HG03135 (cell line): ENCODE measurements at regions not wholly inside any gene's neighbourhood (a gene's known extent, or its start where the extent isn't known, plus 50 kb on each side); places are given as distances from the start of the nearest gene placed in this dataset.

ENCODE experiments used
- ATAC-seq: cut with Tn5 transposase; IDR thresholded peaks from one replicate; pipeline ENCODE4 v1.9.1; 2021; ENCODE audit warnings: mild to moderate bottlenecking, moderate library complexity; ENCODE audit not compliant: unreplicated experiment

DNA sequence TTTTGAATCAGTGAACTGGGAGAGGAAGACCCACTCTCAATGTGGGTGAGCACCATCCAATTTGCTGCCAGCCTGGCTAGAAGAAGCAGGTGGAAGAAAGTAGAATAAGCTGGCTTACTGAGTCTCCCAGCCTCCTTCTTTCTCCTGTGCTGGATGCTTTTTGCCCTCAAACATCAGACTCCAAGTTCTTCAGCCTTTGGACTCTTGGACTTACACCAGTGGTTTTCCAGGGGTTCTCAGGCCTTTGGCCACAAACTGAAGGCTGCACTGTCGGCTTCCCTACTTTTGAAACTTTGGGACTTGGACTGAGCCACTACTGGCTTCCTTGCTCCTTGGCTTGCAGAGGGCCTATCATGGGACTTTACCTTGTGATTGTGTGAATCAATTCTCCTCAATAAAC lies 804.2 kb upstream of the SLITRK1 start:
- ATAC-seq, result no peak

DNA sequence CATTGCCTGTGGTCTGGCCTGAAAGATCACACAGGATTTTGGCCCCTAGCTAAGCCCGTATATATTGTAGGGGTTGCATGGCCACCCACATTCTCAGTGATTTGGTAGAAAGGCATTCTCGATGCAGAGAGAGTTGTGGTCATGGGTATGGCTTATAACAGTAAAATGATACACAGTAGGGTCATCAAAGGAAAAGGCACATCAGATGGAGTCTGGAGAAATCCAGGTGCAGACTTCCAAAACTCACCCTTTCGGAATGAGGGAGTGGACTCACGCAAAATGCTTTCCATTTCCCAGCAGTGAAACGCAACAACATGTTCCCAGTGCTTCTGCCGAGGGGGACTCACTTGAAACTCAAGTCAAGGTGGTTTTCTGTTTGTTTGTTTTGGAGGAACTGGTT lies 802.5 kb upstream of the SLITRK1 start:
- no peak for ATAC-seq

DNA sequence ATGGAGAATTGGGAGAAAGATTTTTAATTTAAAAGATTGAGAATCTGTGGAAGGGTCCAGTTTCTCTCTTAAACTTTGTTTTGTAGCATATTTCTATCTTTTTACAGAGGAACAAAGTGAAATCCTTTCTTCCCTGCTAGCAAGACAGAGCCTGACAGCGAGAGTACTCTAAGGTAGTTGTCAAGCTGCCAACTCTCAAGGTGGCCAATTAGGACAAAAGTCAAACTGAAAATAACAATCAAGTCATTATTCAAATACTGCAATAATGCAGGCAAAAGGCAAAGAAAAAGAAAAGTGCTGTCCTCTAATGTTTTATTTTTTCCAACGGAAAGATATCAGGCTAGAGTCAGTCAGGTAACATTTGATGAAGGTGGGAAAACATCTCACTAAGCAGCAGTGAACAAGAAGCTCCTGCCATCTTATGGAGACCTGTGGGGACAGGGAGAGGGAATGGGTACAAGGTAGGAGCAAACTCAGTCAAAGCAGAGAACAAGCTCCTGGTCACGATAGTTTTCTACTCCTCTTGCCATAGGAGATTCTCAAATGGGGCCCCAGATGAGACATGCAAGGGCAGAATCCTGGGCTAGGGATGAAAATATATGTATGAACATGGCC lies 801.9 kb upstream of the SLITRK1 start:
- no peak for ATAC-seq

DNA sequence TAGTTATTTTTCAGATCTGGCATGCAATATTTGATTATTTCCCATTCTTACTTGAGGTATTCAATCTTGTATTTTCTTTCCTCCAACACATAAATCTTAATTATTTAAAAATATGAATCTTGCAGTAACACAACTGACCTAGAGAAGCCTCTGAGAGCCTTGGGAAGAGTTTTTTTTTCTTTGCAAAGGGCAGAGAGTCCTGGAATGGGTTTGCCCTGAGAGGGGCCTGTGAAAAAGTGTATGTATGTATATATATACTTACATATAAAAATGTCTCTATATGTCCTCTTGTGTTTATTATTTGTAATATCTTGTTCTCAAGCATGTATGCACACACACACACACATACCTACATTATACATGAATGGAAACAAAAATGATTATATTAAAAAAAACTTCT lies 801.2 kb upstream of the SLITRK1 start:
- no peak for ATAC-seq

DNA sequence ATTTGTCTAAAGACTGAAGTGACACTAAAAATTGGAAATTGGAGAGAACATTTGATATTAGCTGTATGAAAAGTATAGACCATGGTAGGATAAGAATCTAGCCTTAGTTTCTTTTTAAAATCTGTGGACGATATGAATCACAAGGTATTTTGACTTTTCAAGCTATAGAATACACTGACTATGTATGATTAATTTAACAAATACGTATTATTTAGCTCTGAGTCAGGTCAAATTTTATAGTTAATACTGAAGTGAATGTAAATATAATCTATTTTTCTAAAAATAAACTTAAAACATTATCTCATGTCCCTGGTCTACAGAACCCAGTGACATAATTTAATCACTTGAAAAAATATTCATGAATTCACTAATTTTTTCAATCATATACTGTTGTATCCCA lies 795.6 kb upstream of the SLITRK1 start:
- ATAC-seq, result no peak

DNA sequence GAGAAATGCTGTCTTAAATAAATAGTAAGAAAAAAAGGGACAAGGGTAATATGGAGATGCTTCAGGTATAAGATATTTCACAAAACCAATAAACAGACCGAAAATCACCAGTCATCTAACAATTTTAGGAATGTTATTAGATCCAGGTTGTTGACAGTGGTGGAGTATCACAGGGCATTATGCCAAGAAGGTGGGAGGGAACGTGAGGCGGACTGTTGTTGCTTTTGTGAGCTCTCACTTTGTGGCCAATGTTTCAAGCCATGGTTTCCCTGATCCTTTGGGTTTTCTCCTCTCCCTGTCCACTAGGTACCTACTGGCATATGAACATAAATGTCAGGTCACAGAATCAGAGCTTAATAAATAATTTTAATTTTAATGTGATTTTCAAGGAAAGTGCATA lies 790.3 kb upstream of the SLITRK1 start:
- no peak for ATAC-seq

DNA sequence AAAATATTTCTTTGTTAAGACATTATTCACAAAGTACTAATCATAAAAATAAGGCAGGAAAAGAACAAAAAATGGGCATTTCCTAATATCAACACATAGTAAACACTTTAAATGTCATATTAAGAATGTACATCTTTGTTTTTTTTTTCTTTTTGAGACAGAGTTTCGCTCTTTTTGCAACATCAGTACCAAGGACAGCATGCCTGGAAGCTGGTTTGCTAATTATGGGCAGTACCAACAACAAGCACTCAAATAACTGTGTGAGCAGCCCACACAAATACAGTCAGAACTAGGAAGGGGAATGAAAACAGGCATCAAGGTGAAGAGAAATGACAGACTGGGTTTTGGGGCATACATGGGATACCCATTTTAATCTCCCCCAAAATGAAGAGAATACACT lies 788.0 kb upstream of the SLITRK1 start:
- no peak for ATAC-seq

DNA sequence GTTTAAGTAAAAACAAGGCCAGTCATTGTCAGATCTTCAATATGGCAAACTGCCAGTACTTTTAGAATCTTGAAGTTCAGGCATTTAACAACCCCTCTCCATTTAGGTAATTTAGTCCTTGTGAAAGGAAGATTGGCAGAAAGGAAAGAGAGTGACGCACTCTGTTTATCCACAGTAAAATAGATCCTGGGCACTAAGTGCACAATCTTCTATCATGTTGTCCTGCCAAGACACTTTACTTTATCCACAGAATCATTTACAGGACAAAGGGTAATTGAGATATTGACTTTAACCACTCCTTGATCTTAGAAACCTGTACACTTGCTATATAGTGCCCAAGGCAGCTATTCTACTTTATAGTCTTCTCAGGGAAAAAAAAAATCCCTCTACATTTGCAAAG lies 786.4 kb upstream of the SLITRK1 start:
- no peak for ATAC-seq

DNA sequence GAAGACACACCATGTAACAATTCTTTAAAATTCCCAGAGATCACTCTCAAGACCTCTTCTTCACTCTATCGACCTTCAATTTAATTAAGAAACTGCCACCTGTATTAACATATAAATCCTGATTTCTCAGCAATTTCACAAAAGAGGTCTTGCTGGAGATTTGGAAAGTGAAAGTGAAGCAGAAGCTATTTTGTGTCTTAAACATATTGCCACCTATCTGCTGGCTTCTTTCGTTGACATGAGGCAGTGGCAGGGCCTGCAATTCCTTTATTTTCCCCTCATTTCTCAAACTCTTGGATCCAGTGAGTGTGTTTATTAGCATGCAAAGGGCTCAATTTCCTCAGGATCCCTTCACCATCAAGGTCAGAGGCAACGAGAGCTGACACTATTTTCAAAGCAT lies 780.2 kb upstream of the SLITRK1 start:
- ATAC-seq, result no peak

DNA sequence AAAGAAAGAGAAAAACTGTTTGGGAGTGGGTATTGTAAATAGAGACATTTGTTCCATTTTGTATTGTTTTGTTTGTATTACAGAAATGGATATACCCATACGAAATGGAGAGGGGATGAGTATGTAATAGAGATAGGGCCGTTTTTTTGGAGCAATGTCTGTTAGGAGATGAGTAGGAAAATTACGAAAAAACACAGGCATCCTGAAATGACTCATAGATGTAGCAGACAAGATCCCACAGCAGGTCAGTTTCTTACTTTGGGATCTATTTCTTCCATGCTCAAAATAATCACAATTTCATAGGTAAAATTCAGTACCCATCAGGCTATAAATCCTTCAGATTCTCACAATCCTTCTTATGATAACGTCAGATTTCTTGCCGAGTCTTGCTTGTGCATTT lies 779.4 kb upstream of the SLITRK1 start:
- no peak for ATAC-seq

DNA sequence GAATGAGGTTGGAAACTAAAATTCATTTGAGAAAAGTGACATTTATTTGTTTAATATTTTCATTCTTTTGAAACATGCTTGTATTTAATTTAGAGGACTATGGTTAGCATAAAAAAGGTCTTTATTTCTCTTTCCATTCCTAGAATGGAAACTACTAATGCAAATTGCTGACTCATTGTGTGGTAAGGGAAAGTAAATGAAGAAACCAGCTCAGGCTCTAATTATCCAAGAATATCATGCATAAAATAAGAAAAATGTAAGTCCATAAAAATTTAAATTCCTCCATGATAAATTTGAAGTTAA lies 777.0 kb upstream of the SLITRK1 start:
- ATAC-seq, result no peak

DNA sequence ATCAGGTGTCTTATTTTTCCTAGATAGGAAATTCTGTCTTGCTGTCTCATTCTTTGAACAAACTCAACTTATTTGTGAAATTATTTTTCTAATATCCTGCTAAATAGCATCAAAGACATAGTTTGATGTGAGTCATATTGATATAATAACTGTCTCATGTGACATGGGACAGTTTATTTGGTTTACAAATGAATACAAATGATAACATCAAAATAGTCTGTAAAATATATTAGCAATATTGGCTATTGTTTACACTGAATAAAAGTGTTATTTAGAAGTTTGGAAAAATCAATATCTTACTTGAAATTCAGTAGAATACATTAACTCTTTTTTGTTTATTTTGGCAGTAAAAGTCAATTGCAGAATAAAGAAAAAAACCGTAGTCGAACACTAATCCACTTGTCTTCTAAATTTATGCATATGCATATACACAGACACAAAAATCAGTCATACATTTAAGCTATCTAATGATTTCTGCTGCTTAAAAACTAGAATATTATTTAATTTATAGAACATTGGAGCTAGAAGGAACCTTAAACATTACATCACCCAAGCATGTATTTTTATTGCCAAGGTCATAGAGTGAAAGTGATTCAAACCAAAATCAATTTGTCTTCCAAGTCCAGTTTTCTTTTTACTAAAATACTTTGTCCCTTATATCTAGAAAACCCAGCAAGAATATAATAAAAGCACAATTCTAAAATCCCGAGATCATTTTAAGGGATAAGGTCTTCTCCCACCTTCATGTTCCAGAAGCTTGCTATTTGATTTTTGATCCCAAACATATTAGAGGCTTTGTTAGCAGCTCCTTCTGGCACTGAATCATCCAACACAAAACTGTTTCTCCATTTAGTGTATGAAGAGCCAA lies 776.5 kb upstream of the SLITRK1 start:
- no peak for ATAC-seq

DNA sequence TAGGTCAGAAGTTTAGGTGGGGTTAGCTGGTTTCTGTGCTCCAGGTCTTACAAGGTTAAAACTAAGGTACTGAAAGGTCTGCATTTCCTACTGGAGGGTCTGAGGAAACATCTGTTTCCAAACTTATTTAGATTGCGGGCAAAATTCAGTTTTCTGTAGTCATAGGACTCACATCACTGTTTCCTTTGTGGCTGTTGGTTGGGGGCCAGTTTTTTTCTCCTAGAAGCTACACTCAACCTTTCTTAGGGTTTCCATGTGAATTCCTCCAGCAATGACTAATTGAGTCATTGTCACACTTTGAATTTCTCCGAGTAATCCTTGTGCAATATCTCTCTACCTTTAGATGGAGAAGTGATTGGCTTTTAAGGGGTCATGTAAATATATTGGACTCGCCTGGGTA lies 773.4 kb upstream of the SLITRK1 start:
- no peak for ATAC-seq

DNA sequence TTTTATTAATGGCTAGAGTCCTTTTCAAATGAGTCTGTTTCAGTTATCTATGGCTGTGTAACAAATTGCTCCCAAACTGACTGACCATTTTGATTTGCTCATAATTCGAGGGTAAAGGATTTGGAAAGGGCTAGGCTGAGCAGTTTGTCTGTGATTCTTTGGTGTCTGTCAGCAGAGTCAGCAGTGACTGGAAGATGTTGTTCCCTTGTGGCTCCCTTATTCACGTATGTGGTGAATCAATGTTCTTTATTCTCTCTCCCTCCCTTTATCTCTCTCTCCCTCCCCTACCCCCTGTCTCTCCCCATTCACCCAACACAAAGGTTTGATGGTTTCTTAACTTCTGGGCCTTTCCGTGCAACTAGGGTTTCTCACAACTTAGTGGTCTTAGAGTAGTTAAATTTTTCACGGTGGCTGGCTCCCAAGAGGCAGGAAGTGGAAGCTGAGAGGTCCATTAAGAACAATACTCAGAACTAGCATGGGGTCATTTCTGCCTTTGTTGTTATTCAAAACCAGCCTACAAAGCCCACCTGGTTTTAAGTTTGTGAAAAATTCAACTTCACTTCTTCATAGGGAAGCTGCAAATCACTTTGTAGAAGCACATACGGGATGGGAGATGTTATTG lies 772.5 kb upstream of the SLITRK1 start:
- ATAC-seq, result no peak

DNA sequence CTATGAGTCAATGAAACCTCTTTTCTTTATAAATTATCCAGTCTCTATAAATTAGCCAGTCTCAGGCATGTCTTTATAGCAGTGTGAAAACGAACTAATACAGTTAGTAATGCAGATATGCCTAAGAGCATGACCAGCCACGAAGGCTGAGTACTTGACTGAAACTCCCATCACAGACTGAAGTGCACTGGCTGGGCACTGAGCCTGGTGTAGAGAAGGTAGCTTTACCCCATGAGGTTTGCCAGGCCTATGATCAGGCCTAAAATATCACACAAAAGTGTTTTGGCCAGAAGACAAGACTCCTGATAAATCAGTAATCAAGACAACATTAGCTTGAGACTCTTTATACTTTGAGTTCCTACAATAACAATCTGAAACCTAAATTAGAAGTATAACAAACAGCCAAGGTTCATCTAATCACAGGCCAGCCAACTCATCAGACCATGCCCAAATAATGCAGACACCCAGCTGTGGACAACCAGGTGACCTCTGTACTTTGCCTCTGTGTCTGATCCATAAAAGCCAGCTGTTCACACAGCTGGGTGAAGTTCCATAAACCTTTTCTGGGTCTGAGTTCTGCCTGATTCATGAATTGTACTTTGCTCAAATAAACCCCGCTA lies 771.8 kb upstream of the SLITRK1 start:
- no peak for ATAC-seq

DNA sequence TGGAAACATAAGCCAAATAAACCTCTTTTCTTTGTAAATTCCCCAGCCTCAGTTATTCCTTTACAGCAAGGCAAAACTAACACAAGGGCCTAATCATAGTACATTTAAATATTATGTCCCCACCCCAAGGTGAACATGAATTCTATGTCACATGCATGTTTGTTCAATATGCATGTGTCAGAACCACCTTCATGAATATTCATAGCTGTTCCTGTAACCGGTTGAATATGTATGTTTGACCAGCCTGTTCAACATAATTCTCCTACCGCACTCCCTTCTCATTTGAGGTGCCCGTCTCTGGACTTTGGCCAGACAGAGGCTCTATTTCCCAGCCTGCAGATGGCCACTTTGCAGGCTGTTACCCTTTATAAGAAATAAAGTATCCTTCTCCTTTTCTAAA lies 769.4 kb upstream of the SLITRK1 start:
- no peak for ATAC-seq

DNA sequence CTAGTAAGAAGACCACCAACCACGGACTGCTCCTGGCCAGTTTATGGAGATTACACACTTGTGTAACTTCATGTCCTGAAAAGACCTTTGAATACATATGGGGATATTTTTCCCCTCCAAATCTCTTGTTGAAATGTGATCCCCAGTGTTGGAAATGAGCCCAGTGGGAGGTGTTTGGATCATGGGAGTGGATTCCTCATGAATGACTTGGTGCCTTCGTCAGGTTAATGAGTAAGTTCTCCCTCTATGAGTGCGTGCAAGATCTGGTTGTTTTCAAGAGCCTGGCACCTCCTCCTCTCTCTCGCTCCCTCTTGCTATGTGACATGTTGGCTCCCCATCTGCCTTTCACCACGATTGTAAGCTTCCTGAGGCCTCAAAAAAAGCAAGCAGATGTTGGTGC lies 769.0 kb upstream of the SLITRK1 start:
- ATAC-seq, result no peak

DNA sequence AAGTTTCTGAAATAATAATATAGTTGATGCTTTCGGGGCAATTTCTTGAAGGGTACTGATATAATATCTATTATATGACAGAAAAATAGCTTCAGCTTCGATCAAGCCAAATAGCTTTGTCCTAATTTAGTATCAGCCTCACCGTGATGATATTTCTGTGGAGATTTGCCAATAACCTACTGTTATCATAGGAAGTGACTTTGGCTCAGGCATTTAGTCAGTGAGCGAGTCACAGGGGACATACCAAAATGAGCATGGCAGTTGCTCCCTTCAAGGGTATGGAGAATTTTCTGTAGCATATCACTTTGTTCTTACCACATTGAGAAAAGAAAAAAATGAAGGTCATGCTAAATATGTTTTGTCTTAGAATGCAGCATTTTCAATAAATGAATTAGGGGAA lies 767.6 kb upstream of the SLITRK1 start:
- ATAC-seq, result no peak

DNA sequence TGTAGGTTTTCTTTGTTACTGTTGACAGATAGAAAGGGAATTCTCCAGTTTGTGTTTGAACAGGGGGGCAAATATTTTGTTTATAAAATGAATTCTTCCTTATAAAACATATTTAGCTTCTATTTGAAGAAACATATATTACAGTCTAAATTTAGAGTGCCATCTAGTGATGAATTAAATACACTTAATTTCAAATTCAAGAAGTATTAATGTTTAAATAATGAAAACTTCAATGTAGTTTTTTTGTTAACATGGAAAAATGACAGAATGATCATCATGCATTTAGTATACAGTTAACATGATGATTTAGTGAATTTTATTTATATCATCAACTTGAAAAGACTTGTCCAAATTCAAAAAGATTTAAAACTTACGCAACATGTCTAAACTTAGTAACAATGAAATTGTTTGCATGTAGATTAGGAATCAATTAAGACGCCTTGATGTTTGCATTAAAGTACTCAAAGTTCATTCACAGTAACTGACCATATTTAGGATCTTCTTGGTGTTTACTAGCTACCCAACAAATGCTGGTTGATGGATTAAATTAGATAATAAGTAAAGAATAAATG lies 765.9 kb upstream of the SLITRK1 start:
- ATAC-seq, result no peak

DNA sequence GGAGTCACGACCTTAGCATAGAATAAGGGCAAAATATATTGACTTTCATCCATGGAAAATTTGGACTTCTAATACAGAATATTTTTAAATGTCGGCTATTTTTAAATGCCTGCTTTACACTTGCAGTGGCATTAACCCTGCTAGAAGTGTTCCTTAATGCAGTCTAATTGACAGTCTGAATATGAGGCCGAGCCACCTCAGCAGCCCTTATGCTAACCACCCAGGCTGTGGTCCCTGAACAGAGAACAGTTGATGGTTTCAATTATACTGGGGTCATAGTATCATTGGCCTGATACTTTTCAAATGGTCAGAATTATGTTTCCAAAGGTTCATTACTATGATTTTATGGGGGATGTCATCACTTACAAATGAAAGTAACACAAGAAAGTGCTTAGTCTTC lies 764.7 kb upstream of the SLITRK1 start:
- ATAC-seq, result no peak

DNA sequence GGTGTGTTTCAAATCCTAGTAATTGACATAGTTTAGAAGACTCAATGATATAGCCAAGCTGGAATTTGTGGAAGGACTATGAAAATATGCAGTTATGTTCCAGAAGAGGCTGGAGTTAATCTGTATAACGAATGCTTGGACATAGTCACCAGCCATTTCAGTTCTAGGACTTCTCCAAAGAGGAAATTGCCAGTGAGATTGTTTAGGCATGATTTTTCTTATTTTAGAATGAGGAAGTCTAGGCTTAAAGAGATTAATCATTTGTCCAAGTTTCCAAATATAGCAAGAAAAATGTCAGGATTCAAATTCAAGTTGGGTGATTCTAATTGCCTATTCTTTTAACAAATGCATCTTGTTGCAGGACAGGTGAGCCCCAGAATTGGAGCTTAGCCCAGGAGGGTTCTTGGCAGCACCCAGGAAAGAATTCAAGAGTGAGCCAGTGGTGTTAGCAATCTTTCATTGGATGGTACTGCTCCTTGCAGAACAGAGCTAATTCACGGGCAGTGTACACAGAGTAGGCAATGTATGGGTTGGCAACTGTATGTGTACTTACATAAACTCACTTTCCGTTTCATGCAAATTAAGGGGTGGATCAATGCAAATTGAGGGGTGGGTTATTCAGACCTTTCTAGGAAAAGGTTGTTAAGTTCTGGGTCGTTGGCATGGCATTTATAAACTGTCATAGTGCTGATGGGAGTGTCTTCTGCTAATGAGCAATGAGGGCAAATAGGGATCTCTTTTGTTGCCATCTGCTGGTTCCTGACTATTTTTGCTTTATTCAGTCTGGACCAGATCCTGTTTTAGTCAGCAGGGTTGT lies 763.1 kb upstream of the SLITRK1 start:
- no peak for ATAC-seq
